Fibroblast of mammary gland (primary cell): ENCODE measurements at regions not wholly inside any gene's neighbourhood (a gene's known extent, or its start where the extent isn't known, plus 50 kb on each side); places are given as distances from the start of the nearest gene placed in this dataset.

ENCODE experiments used
- DNase-seq: peaks from one replicate; pipeline ENCODE4 v3.0.0-alpha.2; 2010; ENCODE audit warnings: low read depth
- H3K4me3 ChIP-seq: 2 replicates; pipeline ENCODE4 v1.5.1; 2011; ENCODE audit warnings: low read depth, mild to moderate bottlenecking, low read length, moderate library complexity; ENCODE audit not compliant: control insufficient read depth
- TF ChIP-seq, protein P1 (sequence below): conservative IDR thresholded peaks from 2 replicates; pipeline ENCODE4 v1.5.1; 2011; ENCODE audit warnings: low read depth, low read length, inconsistent platforms; ENCODE audit not compliant: control insufficient read depth, insufficient read depth

DNA sequence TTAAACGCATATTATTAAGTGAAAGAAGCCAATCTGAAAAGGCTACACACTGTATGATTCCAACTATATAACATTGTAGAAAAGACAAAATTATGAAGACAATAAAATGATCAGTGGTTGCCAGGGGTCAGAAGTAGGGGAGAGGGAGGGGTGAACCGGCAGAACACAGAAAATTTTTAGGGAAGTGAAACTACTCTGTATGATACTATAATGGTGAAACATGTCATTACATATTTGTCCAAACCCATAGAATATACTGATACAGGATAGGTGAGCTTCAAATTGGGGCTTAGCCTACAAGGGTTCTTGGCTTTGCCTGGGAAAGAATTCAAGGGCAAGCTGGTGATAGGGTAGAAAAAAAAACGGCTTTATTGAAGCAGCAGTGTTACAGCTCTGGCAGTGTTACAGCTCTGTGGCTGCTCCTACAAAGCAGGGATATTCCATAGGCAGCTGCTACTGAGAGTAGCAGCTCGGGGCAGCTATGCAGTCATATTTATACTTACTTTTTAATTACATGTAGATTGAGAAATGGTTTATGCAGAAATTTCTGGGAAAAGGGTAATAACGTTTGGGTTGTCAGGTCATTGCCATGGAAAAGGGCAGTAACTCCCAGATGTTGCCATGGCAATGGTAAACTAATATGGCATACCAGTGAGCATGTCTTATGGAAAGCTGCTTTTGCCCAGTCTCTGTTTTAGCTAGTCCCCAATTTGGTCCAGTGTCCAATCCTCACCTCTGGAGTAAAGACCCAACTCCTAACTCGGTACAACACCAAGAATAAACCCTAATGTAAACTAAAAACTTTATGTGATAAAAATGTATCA is 125.1 kb upstream of the SLC25A36 start:
- DNase-seq = no peak
- no peak overlapping the region for H3K4me3 ChIP-seq
- TF ChIP-seq, protein P1, sequence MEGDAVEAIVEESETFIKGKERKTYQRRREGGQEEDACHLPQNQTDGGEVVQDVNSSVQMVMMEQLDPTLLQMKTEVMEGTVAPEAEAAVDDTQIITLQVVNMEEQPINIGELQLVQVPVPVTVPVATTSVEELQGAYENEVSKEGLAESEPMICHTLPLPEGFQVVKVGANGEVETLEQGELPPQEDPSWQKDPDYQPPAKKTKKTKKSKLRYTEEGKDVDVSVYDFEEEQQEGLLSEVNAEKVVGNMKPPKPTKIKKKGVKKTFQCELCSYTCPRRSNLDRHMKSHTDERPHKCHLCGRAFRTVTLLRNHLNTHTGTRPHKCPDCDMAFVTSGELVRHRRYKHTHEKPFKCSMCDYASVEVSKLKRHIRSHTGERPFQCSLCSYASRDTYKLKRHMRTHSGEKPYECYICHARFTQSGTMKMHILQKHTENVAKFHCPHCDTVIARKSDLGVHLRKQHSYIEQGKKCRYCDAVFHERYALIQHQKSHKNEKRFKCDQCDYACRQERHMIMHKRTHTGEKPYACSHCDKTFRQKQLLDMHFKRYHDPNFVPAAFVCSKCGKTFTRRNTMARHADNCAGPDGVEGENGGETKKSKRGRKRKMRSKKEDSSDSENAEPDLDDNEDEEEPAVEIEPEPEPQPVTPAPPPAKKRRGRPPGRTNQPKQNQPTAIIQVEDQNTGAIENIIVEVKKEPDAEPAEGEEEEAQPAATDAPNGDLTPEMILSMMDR = no peak

DNA sequence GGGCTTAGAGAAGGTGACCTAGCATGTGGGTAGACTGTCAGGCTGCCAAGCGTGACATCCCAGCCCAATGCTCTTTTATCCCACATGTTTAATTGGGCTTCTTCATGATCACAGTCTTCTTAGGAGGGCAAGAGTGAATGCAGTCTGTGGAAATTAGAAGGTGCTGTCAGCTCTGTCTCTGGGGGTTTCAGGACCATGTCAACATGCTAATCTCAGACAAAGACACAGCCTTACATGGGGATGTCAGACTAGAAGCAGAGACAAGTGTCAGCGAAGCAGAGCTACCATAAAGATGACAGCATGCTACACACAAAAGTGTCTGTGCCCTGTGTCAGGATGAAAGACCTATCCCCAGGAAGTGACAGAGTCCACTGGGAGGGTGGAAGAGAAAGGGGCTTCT is 120.1 kb upstream of the SLC25A36 start:
- TF ChIP-seq, protein P1 = no peak
- DNase-seq = no peak
- no peak overlapping the region for H3K4me3 ChIP-seq

DNA sequence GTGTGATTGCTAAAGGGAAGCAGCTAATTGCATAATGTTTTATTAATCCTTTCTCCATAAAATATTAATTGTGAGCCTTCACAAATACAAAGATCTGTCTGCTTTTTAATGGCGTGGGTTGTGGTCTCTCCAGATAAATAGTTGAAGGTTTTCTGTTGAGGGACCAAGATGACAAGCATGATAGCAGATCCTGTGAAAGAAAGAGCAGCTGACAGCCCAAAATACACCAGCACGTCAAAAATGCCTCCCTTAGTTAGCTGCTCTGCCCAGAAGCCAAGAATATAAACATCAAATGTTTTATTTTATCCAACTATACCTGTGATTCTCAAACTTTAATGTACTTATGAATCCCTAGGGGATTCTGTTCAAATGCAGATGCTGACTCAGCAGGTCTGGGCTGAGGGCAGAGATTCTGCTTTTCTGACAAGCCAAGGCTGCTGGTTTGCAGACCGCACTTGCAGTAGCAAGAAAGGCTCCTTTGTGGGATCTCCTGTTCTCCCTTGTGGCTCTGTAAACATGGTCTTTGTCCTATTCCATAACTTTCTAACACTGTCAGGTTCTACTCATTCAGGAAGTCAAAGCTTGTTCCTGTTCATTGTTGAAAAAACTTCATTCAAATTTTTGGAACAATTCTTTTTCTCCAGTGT is 119.1 kb upstream of the SLC25A36 start:
- TF ChIP-seq, protein P1 = no peak
- no peak overlapping the region for H3K4me3 ChIP-seq

DNA sequence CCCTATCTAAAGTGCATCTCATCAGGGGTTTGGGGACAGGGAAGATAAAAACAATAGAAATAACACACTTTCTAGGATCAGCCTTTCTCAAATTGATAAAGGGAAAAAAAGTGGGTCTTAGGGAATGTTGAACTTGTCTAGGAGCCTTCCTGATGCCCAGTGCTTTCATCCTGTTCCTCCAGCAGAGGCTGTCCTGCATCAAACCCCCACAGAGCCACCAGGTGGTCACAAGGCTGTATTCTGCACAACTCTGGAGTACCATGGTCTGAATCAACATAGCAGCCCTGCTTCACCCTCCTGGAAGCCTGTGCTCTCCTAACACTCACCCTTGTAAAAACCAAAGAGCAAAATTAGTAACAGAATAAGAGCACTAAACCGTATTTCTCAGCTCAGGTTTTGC is 118.5 kb upstream of the SLC25A36 start:
- TF ChIP-seq, protein P1 = no peak
- no peak overlapping the region for H3K4me3 ChIP-seq
- no peak for DNase-seq

More for the DNA sequence above, 119.1 kb upstream of the SLC25A36 start:
- no peak for DNase-seq

DNA sequence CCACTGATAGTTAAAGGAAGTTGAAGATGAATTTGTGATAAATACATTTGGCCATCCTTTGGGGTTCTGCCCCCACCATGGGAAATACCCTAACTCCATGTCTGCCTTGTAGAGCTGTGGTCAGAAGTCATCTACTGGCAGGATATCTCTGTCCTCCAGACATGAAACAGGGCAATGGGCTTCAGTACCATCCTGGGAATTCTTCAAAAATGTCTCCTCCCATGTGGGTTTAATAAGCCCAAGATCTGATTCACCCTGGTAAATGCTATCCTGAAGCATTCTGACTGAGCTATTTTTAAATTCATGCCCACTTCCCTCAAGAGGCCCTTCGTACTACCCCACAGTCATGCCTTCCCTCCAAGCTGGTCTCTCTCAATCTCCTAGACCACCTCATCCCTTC is 113.7 kb upstream of the SLC25A36 start:
- H3K4me3 ChIP-seq = no peak overlapping the region
- TF ChIP-seq, protein P1 = no peak
- no peak for DNase-seq

DNA sequence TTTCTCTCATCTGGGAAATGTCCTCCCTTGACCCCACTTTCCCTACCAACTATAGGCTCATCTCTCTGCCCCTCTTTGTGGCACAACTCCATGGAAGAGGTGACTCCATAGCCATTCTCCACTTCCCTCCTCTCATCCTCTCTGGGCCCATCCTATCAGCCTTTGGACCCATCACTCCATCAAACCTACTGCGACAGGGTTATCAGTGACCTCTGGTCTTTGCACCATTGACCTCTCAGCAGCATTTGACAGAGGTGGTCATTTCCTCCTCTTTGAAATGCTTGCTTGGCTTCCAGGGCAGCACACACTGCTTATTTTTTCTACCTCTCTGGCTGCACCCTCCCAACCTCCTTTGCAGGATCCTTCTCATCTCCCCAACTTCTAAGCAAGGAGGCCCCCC is 113.1 kb upstream of the SLC25A36 start:
- no peak overlapping the region for H3K4me3 ChIP-seq
- DNase-seq = no peak
- TF ChIP-seq, protein P1 = no peak

DNA sequence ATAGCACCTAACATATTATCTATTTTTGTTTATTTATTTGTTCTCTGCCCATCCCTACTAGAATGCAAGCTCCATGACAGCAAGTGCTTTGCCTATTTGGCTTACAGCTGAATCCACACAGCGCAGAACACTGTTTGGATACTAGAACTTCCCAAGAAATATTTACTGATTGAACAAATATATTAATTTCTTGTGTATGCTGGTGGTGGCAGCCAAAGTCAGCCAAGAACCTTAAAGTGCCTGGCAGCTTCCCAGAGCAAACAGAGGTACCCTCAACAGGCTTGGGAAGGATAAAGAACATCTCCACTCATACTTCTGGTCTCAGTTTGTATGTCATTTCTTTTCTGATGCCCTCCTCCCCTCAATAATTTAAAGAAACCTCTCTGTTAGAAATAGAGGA is 111.8 kb upstream of the SLC25A36 start:
- TF ChIP-seq, protein P1 = no peak
- H3K4me3 ChIP-seq = no peak overlapping the region
- DNase-seq = no peak
